D721Med (cell line): ENCODE measurements at regions not wholly inside any gene's neighbourhood (a gene's known extent, or its start where the extent isn't known, plus 50 kb on each side); places are given as distances from the start of the nearest gene placed in this dataset.
"Not testable (repeated sequence)": the region's sequence is repeated elsewhere in the genome, so short reads cannot be mapped to it uniquely, and the experiment has no call there.

Experiments
- DNase-seq: peaks from one replicate; pipeline ENCODE4 v3.0.0; 2011; ENCODE audit warnings: low spot score; ENCODE audit not compliant: insufficient read length
- FAIRE-seq: peaks from 2 replicates; lab custom pipeline; 2011; peaks lifted over from hg19 to GRCh38; lab: Jason Lieb, UNC
- CTCF ChIP-seq: IDR thresholded peaks from 2 replicates; pipeline ENCODE4 v1.5.1; 2012; ENCODE audit warnings: mild to moderate bottlenecking, control low read depth; ENCODE audit not compliant: insufficient read depth; ENCODE audit errors: missing control alignments

DNA sequence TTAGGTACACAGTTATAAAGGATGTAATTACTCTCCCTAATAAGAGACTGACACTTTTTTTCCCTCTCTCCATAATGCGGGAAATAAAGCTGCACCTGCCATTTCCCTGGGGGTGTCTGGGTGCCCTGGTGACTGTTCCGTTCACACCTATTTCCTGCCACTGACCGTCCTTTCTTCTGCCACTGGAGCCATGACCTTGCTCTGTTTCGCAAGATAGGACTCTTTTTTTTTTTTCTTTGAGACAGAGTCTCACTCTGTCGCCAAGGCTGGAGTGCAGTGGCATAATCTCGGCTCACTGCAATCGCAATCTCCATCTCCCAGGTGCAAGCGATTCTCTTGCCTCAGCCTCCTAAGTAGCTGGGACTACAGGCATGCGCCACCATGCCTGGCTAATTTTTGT, 66.1 kb upstream of the SERBP1 start:
- DNase-seq (no peak), FAIRE-seq (no peak)
- TF ChIP-seq CTCF, result no peak

DNA sequence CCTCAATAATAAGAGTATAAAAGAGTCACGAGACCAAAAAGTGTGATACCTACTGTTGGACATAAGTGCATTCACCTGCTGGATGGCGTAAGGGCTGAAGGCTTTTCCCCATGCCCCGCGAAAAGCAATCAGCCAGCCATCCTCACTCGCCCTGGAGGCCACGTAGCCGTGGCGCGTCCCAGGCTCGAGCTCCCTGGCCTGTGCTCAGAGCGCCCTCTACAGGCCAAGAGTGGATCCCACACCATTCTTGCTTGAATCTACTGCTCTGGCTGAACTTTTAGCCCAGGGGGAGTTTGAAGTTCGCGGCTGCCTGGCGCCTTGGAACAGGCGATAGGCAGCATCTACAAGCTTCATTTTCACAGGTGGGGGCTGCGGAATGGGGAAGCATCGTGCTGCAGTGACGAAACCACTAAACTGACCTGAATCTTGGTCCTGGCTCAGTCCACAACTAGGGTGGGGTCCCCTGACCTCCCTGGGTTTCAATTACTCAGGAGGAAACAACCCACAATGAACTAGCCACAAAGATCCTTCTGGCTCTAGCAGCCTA, 70.3 kb upstream of the SERBP1 start:
- TF ChIP-seq CTCF, result peak; percentile 96
- DNase-seq (peak; percentile 70), FAIRE-seq (no peak)

GRCh38 chr1:67503974-67504373, 73.8 kb upstream of the SERBP1 start:
- DNase-seq (no peak), FAIRE-seq (no peak)
- TF ChIP-seq CTCF, result no peak

DNA sequence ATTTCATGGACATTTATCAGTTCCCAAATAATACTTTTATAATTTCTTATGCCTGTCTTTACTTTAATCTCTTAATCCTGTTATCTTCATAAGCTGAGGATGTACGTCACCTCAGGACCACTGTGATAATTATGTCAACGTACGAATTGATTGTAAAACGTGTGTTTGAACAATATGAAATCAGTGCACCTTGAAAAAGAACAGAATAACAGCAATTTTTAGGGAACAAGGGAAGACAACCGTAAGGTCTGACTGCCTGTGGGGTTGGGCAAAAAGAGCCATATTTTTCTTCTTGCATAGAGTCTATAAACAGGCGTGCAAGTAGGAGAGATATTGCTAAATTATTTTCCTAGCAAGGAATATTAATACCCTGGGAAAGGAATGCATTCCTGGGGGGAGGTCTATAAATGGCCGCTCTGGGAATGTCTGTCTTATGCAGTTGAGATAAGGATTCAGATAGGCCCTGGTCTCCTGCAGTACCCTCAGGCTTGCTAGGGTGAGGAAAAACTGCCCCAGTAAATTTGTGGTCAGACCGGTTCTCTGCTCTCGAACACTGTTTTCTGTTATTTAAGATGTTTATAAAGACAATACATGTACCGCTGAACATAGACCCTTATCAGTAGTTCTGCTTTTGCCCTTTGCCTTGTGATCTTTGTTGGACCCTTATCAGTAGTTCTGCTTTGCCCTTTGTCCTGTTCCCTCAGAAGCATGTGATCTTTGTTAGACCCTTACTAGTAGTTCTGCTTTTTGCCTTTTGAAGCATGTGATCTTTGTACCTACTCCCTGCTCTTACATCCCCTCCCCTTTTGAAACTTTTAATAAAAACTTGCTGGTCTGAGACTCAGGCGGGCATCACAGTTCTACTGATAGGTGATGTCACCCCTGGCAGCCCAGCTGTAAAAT, 83.4 kb upstream of the SERBP1 start:
- FAIRE-seq, DNase-seq: not testable (repeated sequence)

DNA sequence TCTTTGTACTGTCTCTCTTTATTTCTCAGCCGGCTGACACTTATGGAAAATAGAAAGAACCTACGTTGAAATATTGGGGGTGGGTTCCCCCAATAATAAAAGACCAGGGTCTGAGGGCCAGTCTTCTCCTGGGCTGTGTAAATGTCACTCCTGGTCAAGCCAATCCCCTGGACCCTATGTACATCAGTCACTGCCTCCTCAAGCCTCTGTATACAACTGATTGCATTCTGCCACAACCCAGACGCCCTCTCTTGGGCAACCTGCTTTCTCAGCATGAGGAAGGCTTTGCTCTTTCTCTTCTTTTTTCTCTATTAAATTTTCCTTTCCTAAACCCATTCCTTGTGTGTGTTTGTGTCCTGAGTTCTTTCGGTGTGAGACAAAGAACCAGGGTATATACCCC, 84.1 kb upstream of the SERBP1 start:
- no peak for TF ChIP-seq CTCF
- DNase-seq (no peak), FAIRE-seq (no peak)

DNA sequence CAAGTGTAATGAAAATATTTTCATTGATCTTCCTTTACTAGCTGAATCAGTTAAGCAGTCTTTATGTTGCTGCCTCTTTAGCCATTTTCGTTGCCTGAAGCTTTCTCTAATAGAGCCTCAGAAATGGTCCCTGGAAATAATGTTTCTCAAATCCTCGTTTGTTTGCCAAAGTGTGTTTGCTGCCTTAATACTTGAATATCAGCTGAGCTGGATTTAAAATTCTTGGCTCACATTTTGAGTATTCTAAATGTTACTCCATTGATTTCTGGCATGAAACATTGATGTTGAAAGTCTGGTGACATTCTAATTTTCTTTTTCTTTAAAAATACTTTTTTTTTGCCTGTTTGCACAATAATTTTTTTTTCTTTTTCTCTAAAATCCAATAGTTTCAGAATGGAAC, 84.6 kb upstream of the SERBP1 start:
- no peak for TF ChIP-seq CTCF
- no peak for DNase-seq
- FAIRE-seq, result no peak

GRCh38 chr1:67515324-67516080, 85.3 kb upstream of the SERBP1 start:
- DNase-seq, result no peak
- no peak for FAIRE-seq
- no peak for TF ChIP-seq CTCF
